Activated naive CD4-positive, alpha-beta T cell treated with anti-CD3 and anti-CD28 coated beads, Interleukin-2, amount 50 U/mL, for 24 hours (primary cell): ENCODE measurements at regions not wholly inside any gene's neighbourhood (a gene's known extent, or its start where the extent isn't known, plus 50 kb on each side); places are given as distances from the start of the nearest gene placed in this dataset.

Experiments used
- H3K27ac Mint-ChIP-seq: one replicate; pipeline ENCODE4 v1.8.0; 2021; ENCODE audit warnings: mild to moderate bottlenecking, mixed read lengths
- H3K27me3 Mint-ChIP-seq: one replicate; pipeline ENCODE4 v1.8.0; 2021; ENCODE audit warnings: mixed read lengths
- H3K36me3 Mint-ChIP-seq: one replicate; pipeline ENCODE4 v1.8.0; 2021; ENCODE audit warnings: mixed read lengths
- H3K4me1 Mint-ChIP-seq: one replicate; pipeline ENCODE4 v1.8.0; 2021; ENCODE audit warnings: mixed read lengths
- H3K4me3 Mint-ChIP-seq: one replicate; pipeline ENCODE4 v1.8.0; 2021; ENCODE audit warnings: mild to moderate bottlenecking, mixed read lengths
- H3K9me3 Mint-ChIP-seq: one replicate; pipeline ENCODE4 v1.8.0; 2021; ENCODE audit warnings: mixed read lengths

- Mint-ChIP-seq H3K4me3 (no peak overlapping the region), H3K36me3 (no peaks in the 10 kb centered on the region), H3K9me3 (peaks cover 22% of the 10 kb centered on the region), H3K27me3 (peaks cover 8% of the 10 kb centered on the region), H3K27ac (no peak overlapping the region), H3K4me1 (no peaks in the 10 kb centered on the region)
Observed at GRCh38 chr1:208896768-208897167, 652.6 kb upstream of the PLXNA2 start.

- Mint-ChIP-seq H3K4me3 (no peak overlapping the region), H3K4me1 (no peaks in the 10 kb centered on the region), H3K36me3 (no peaks in the 10 kb centered on the region), H3K9me3 (peaks cover 22% of the 10 kb centered on the region), H3K27me3 (peaks cover 10% of the 10 kb centered on the region), H3K27ac (no peak overlapping the region)
Observed at GRCh38 chr1:208899438-208899837, 655.3 kb upstream of the PLXNA2 start.

- H3K4me3 Mint-ChIP-seq: no peak overlapping the region
- no peak overlapping the region for H3K27ac Mint-ChIP-seq
- peaks cover 15% of the 10 kb centered on the region for H3K27me3 Mint-ChIP-seq
Observed at GRCh38 chr1:208903251-208903905, 659.2 kb upstream of the PLXNA2 start.

GRCh38 chr1:208907790-208908189 is 663.6 kb upstream of the PLXNA2 start:
- Mint-ChIP-seq H3K4me3 (no peak overlapping the region), H3K27me3 (peaks cover 8% of the 10 kb centered on the region), H3K4me1 (no peaks in the 10 kb centered on the region), H3K36me3 (no peaks in the 10 kb centered on the region), H3K9me3 (no peaks in the 10 kb centered on the region), H3K27ac (no peak overlapping the region)

More at GRCh38 chr1:208903251-208903905, 659.2 kb upstream of the PLXNA2 start:
- peaks cover 12% of the 10 kb centered on the region for H3K9me3 Mint-ChIP-seq
- H3K36me3 Mint-ChIP-seq: no peaks in the 10 kb centered on the region
- H3K4me1 Mint-ChIP-seq: no peaks in the 10 kb centered on the region

- H3K9me3 Mint-ChIP-seq: no peaks in the 10 kb centered on the region
Observed at GRCh38 chr1:208909011-208909984, 665.1 kb upstream of the PLXNA2 start.

GRCh38 chr1:208910161-208910560 is 666.0 kb upstream of the PLXNA2 start:
- Mint-ChIP-seq H3K4me1 (no peaks in the 10 kb centered on the region), H3K27me3 (peaks cover 6% of the 10 kb centered on the region), H3K9me3 (no peaks in the 10 kb centered on the region), H3K36me3 (no peaks in the 10 kb centered on the region), H3K4me3 (no peak overlapping the region), H3K27ac (no peak overlapping the region)

More at GRCh38 chr1:208909011-208909984, 665.1 kb upstream of the PLXNA2 start:
- Mint-ChIP-seq H3K36me3 (no peaks in the 10 kb centered on the region), H3K4me1 (no peaks in the 10 kb centered on the region), H3K27me3 (peaks cover 6% of the 10 kb centered on the region), H3K4me3 (no peak overlapping the region), H3K27ac (no peak overlapping the region)

GRCh38 chr1:208917281-208917680 is 666.2 kb upstream of the CAMK1G start:
- H3K36me3 Mint-ChIP-seq: no peaks in the 10 kb centered on the region
- no peaks in the 10 kb centered on the region for H3K9me3 Mint-ChIP-seq
- H3K27me3 Mint-ChIP-seq: peaks cover 1% of the 10 kb centered on the region

GRCh38 chr1:208917723-208918122 is 665.8 kb upstream of the CAMK1G start:
- H3K4me1 Mint-ChIP-seq: no peaks in the 10 kb centered on the region
- H3K27me3 Mint-ChIP-seq: peaks cover 1% of the 10 kb centered on the region
- H3K36me3 Mint-ChIP-seq: no peaks in the 10 kb centered on the region
- no peak overlapping the region for H3K4me3 Mint-ChIP-seq
- no peak overlapping the region for H3K27ac Mint-ChIP-seq
- no peaks in the 10 kb centered on the region for H3K9me3 Mint-ChIP-seq

More at GRCh38 chr1:208917281-208917680, 666.2 kb upstream of the CAMK1G start:
- Mint-ChIP-seq H3K4me3 (no peak overlapping the region), H3K4me1 (no peaks in the 10 kb centered on the region), H3K27ac (no peak overlapping the region)

GRCh38 chr1:208918160-208918559 is 665.4 kb upstream of the CAMK1G start:
- no peaks in the 10 kb centered on the region for H3K4me1 Mint-ChIP-seq
- no peaks in the 10 kb centered on the region for H3K36me3 Mint-ChIP-seq
- H3K27ac Mint-ChIP-seq: no peak overlapping the region
- no peak overlapping the region for H3K4me3 Mint-ChIP-seq
- H3K9me3 Mint-ChIP-seq: no peaks in the 10 kb centered on the region
- peaks cover 1% of the 10 kb centered on the region for H3K27me3 Mint-ChIP-seq

GRCh38 chr1:208919371-208919770 is 664.1 kb upstream of the CAMK1G start:
- Mint-ChIP-seq H3K4me3 (no peak overlapping the region), H3K27me3 (peaks cover 1% of the 10 kb centered on the region), H3K27ac (no peak overlapping the region), H3K4me1 (no peaks in the 10 kb centered on the region), H3K9me3 (no peaks in the 10 kb centered on the region), H3K36me3 (no peaks in the 10 kb centered on the region)

GRCh38 chr1:208921259-208921658 is 662.3 kb upstream of the CAMK1G start:
- no peaks in the 10 kb centered on the region for H3K4me1 Mint-ChIP-seq
- H3K4me3 Mint-ChIP-seq: no peak overlapping the region
- H3K9me3 Mint-ChIP-seq: no peaks in the 10 kb centered on the region
- no peaks in the 10 kb centered on the region for H3K36me3 Mint-ChIP-seq
- H3K27me3 Mint-ChIP-seq: peaks cover 1% of the 10 kb centered on the region
- no peak overlapping the region for H3K27ac Mint-ChIP-seq

GRCh38 chr1:208923456-208923855 is 660.1 kb upstream of the CAMK1G start:
- Mint-ChIP-seq H3K4me3 (no peak overlapping the region), H3K27me3 (peaks cover 2% of the 10 kb centered on the region), H3K27ac (no peak overlapping the region), H3K4me1 (no peaks in the 10 kb centered on the region), H3K9me3 (no peaks in the 10 kb centered on the region), H3K36me3 (no peaks in the 10 kb centered on the region)

GRCh38 chr1:208923946-208924720 is 659.4 kb upstream of the CAMK1G start:
- H3K9me3 Mint-ChIP-seq: no peaks in the 10 kb centered on the region

GRCh38 chr1:208924928-208925327 is 658.6 kb upstream of the CAMK1G start:
- H3K4me1 Mint-ChIP-seq: no peaks in the 10 kb centered on the region
- H3K4me3 Mint-ChIP-seq: no peak overlapping the region
- peaks cover 2% of the 10 kb centered on the region for H3K27me3 Mint-ChIP-seq
- no peaks in the 10 kb centered on the region for H3K36me3 Mint-ChIP-seq
- no peak overlapping the region for H3K27ac Mint-ChIP-seq
- H3K9me3 Mint-ChIP-seq: no peaks in the 10 kb centered on the region

More at GRCh38 chr1:208923946-208924720, 659.4 kb upstream of the CAMK1G start:
- no peaks in the 10 kb centered on the region for H3K4me1 Mint-ChIP-seq
- no peaks in the 10 kb centered on the region for H3K36me3 Mint-ChIP-seq
- no peak overlapping the region for H3K4me3 Mint-ChIP-seq
- H3K27me3 Mint-ChIP-seq: peaks cover 2% of the 10 kb centered on the region
- H3K27ac Mint-ChIP-seq: no peak overlapping the region

- Mint-ChIP-seq H3K9me3 (no peaks in the 10 kb centered on the region), H3K4me1 (no peaks in the 10 kb centered on the region), H3K36me3 (no peaks in the 10 kb centered on the region), H3K4me3 (no peak overlapping the region), H3K27ac (no peak overlapping the region), H3K27me3 (peaks cover 6% of the 10 kb centered on the region)
Observed at GRCh38 chr1:208928349-208929010, 655.0 kb upstream of the CAMK1G start.
